ENCODE measurements at regions not wholly inside any gene's neighbourhood (a gene's known extent, or its start where the extent isn't known, plus 50 kb on each side); places are given as distances from the start of the nearest gene placed in this dataset.

DNA sequence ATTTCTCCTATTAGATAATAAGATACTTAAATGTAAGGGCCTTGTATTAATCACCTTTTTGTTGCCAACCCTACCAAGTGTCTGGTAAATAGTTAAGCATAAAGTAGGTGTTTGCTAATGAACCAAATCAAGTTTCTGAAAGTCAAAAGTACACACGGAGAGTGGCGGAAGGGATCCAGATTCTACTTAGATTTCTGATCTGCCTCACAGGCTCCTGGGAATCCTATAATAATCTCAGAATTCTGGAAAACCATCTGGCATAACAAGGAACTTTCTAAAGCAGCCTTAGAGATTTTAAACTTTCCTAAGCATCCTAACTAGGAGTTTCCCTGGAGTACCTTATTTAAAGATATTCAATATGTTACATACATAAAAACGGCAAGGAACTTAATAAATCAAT, 363.2 kb upstream of the SMC2 start:
- no peak for TF ChIP-seq CTCF (IDR thresholded peaks at IDR 0.05)
- TF ChIP-seq TCF7L2 (IDR thresholded peaks at IDR 0.05; ENCODE audit: low read depth, low read length) = no peak
- TF ChIP-seq REST (IDR thresholded peaks at IDR 0.05; ENCODE audit: insufficient read depth in 1 of 2, low read depth in 2 of 2, low read length in 1 of 2) = no peak
